Brain microvascular endothelial cell (primary cell): ENCODE measurements at regions not wholly inside any gene's neighbourhood (a gene's known extent, or its start where the extent isn't known, plus 50 kb on each side); places are given as distances from the start of the nearest gene placed in this dataset.

Source experiments
- DNase-seq: peaks from one replicate; pipeline ENCODE4 v3.0.0-alpha.2; 2020
- H3K27ac ChIP-seq: fragments of 250-450 bp; sonication (Bioruptor Pico); 2 replicates; pipeline ENCODE4 v1.5.1; 2020; ENCODE audit warnings: mild to moderate bottlenecking, moderate library complexity
- H3K27me3 ChIP-seq: fragments of 250-450 bp; sonication (Bioruptor Pico); replicated peaks from 2 replicates; pipeline ENCODE4 v1.5.1; 2020; ENCODE audit warnings: mild to moderate bottlenecking
- H3K36me3 ChIP-seq: fragments of 250-450 bp; sonication (Bioruptor Pico); replicated peaks from 2 replicates; pipeline ENCODE4 v1.5.1; 2020; ENCODE audit warnings: mild to moderate bottlenecking
- H3K4me3 ChIP-seq: 2 replicates; pipeline ENCODE4 v1.5.1; 2011; ENCODE audit warnings: low read depth, mild to moderate bottlenecking, control low read depth, low read length, moderate library complexity
- in situ Hi-C: cut with HindIII; loops from 2 replicates; pipeline ENCODE4 v1.10.0; 2017; ENCODE audit warnings: low sequenced_read_pairs, low pct_ligation_motif_present
- TF ChIP-seq, protein P1 (sequence below): IDR thresholded peaks from 2 replicates; pipeline ENCODE4 v1.5.1; 2011; ENCODE audit warnings: low read depth, mild to moderate bottlenecking, moderate library complexity, low read length, control low read depth, inconsistent platforms; ENCODE audit errors: missing control alignments

DNA sequence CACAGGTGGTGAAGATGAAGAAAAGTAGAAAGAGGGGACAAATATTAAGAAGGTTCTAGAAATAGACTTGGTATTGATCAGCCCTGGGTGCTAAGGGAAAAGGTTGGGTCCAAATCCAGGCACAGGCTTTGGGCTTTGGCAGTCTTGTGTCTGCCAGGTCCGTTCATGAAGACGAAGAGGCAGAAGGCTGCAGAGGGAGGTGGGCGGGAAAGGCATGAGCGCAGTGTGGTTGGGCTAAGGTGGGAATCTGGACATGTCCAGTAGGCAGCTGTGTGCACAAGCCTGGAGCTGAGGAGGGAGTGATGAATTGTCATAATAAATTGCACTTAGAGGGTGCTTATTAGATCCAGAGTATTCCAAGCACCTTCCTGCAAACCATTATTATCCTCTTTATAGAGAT lies 105.7 kb upstream of the TEX51 start:
- TF ChIP-seq, protein P1, sequence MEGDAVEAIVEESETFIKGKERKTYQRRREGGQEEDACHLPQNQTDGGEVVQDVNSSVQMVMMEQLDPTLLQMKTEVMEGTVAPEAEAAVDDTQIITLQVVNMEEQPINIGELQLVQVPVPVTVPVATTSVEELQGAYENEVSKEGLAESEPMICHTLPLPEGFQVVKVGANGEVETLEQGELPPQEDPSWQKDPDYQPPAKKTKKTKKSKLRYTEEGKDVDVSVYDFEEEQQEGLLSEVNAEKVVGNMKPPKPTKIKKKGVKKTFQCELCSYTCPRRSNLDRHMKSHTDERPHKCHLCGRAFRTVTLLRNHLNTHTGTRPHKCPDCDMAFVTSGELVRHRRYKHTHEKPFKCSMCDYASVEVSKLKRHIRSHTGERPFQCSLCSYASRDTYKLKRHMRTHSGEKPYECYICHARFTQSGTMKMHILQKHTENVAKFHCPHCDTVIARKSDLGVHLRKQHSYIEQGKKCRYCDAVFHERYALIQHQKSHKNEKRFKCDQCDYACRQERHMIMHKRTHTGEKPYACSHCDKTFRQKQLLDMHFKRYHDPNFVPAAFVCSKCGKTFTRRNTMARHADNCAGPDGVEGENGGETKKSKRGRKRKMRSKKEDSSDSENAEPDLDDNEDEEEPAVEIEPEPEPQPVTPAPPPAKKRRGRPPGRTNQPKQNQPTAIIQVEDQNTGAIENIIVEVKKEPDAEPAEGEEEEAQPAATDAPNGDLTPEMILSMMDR, result no peak
- DNase-seq, result no peak
- H3K4me3 ChIP-seq, result no peak overlapping the region

DNA sequence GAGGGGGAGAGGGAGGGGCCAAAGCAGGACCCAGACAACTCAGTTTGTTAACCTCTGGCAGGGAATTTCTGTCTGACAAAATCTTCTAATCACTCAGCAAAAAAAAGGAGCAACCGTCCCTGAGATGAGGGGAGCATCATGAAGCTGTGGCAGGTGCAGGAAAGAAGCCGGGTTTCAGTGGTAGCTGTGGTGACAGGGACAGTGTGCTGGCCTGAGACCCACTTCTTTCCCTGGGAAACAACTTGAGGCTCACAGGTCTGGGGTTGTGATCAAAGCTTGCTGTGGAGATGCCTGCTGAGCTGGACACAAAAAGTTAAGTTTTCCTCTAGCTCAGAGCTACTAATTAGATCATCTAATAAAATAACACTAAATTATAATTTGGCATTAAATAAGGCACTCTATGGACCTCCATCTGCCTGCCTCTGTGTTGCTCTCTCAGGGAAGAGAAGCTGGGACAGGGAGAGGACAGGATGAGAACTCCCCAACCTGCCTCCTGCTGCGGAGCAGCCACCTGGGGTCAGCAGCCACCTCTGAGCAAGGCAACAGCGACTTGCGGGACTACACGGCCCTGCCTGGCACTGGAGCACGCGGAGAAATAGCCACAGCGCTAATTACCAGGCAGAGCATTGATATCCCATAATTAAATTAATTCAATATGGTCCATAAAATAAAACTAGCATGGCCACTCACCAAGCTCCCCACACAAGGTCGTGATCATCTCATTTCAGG lies 104.6 kb upstream of the TEX51 start:
- Histone ChIP-seq H3K4me3 (no peak overlapping the region), H3K36me3 (no peaks in the 10 kb centered on the region), H3K27ac (no peak overlapping the region), H3K27me3 (no peaks in the 10 kb centered on the region)
- DNase-seq, result no peak
- TF ChIP-seq, protein P1, result no peak
- in situ Hi-C loops, result no loop called here

More for the DNA sequence above, 105.7 kb upstream of the TEX51 start:
- Histone ChIP-seq H3K27ac (no peak overlapping the region), H3K36me3 (no peaks in the 10 kb centered on the region), H3K27me3 (no peaks in the 10 kb centered on the region)
- in situ Hi-C loops, result no loop called here

DNA sequence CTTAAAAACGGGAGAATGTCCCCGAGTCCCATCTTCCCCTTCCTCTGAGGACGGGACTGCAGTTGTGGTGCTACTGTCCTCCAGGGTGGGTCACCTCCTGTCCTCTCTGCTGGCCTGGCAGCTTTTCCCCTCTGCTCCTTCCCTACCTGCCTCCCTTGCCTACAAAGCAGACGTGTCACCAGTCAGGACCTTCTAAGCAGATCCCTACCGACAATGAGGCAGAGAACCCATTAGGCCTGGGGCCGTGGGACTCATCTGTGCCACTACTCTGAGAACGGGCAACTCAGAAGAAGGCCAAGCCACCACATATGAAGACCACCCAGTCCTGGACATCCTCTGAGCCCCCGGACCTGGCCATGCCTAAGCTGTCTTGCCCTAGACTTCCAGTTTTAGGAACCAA lies 103.0 kb upstream of the TEX51 start:
- in situ Hi-C loops, result no loop called here
- TF ChIP-seq, protein P1, result no peak
- H3K4me3 ChIP-seq, result no peak overlapping the region
- H3K27ac ChIP-seq, result no peak overlapping the region
- H3K36me3 ChIP-seq, result no peaks in the 10 kb centered on the region
- no peaks in the 10 kb centered on the region for H3K27me3 ChIP-seq
- no peak for DNase-seq

DNA sequence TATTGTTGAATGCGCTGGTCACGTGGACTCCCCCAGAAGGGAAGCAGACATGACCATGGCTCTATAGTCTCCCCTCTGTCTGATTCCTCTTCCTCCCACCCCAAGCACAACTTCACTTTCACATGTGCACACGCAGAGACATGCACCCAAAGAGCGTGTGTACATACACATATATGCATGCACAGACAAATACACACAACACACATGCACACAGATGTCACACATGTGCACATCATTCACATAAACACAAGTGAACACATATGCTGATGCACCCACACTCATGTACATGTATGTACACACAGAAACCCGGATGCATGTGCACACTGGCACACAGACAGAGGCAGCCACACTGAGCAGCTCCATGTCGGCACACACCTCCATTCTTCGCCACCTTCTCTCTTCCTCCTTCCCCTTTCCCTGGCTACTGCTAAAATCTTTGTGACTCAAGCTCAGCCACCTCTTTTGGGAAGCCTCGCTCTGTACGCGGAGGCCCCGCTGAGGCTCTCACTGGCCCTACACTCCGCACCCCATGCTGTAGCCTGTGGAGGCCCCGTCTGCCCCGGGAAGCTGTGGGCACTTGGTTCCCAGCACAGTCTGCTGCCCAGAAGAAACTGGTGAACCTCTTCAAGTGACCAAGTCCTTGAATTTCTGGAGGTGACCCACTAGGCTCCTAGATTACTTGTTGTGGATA lies 101.6 kb upstream of the TEX51 start:
- Histone ChIP-seq H3K27me3 (no peaks in the 10 kb centered on the region), H3K4me3 (no peak overlapping the region), H3K36me3 (no peaks in the 10 kb centered on the region), H3K27ac (no peak overlapping the region)
- in situ Hi-C loops, result no loop called here
- no peak for DNase-seq
- TF ChIP-seq, protein P1, result no peak

DNA sequence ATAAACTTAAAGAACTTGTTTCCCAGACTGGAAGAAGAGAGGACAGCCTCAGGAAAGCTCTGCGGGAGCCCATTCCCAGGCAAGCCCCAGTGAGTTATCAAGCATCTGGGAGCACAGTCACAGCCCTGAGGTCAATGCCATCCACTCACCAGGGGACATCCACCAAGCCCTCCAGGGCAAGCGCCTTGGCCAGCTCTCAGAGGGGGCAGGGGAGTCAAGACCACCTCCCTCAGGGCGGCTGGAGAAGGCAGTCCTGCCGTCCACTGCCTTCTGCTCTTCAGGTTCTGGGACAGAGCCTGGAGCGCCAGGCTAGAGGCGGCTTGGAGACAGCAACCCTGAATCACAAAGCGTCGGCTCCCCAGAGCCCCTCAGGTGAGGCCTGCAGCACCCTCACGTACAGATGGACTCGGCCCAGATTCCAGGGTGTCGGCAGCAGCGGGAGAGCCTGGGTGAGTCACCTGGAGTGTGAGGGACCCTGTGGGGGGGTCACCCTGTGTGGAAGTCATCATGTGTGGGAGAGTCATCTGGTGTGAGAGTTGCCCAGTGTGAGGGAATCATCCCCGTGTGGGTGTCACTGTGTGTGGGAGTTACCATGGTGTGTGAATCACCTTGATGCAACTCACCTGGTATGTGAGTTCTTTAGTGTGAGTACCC lies 100.9 kb upstream of the TEX51 start:
- TF ChIP-seq, protein P1, result no peak
- Histone ChIP-seq H3K27ac (no peak overlapping the region), H3K27me3 (no peaks in the 10 kb centered on the region), H3K4me3 (no peak overlapping the region), H3K36me3 (no peaks in the 10 kb centered on the region)
- in situ Hi-C loops, result no loop called here
- no peak for DNase-seq
